Lung (tissue), 11 donors: ENCODE measurements at regions not wholly inside any gene's neighbourhood (a gene's known extent, or its start where the extent isn't known, plus 50 kb on each side); places are given as distances from the start of the nearest gene placed in this dataset.
A peak's percentile ranks its signal among the peaks of the same experiment; 100 is the strongest.
"Not testable (repeated sequence)": the region's sequence is repeated elsewhere in the genome, so short reads cannot be mapped to it uniquely, and the experiment has no call there.

Source experiments
- ATAC-seq: fragments of 200-7000 bp; cut with Tn5 transposase; one replicate; pipeline ENCODE4 v1.9.1; 2020; ENCODE audit warnings: moderate number of reproducible peaks; ENCODE audit not compliant: insufficient read depth, low FRiP score
- DNase-seq, 3 donors: peaks; one replicate each; pipeline ENCODE4 v3.0.0-alpha.2; 2013 to 2017
- H3K27ac ChIP-seq, 2 donors: one replicate each; pipeline ENCODE4 v1.5.1; 2013; ENCODE audit warnings: mild to moderate bottlenecking in 2 of 2, moderate library complexity in 2 of 2, control low read depth in 1 of 2, inconsistent platforms in 1 of 2, low read depth in 1 of 2, low read length in 1 of 2
- H3K27me3 ChIP-seq, 3 donors: one replicate each; pipeline ENCODE4 v1.5.1; 2013; ENCODE audit warnings: low read length in 2 of 3; ENCODE audit not compliant: control insufficient read depth in 3 of 3, insufficient read depth in 3 of 3
- H3K36me3 ChIP-seq, 4 donors: one replicate each; pipeline ENCODE4 v1.5.1; 2013; ENCODE audit warnings: low read length in 4 of 4, mild to moderate bottlenecking in 1 of 4, moderate library complexity in 1 of 4; ENCODE audit not compliant: control insufficient read depth in 4 of 4, insufficient read depth in 4 of 4
- H3K4me1 ChIP-seq, 5 donors: one replicate each; pipeline ENCODE4 v1.5.1; 2013; ENCODE audit warnings: low read length in 5 of 5, mild to moderate bottlenecking in 2 of 5, moderate library complexity in 1 of 5; ENCODE audit not compliant: control insufficient read depth in 5 of 5, insufficient read depth in 5 of 5
- H3K4me3 ChIP-seq: one replicate; pipeline ENCODE4 v1.5.1; 2013; ENCODE audit warnings: mild to moderate bottlenecking, control low read depth, moderate library complexity
- H3K9ac ChIP-seq, 2 donors: one replicate each; pipeline ENCODE4 v1.5.1; 2013; ENCODE audit warnings: low read length in 2 of 2, control low read depth in 1 of 2; ENCODE audit not compliant: insufficient read depth in 1 of 2
- H3K9me3 ChIP-seq, 4 donors: one replicate each; pipeline ENCODE4 v1.5.1; 2013; ENCODE audit warnings: low read length in 3 of 4, mild to moderate bottlenecking in 1 of 4, moderate library complexity in 1 of 4; ENCODE audit not compliant: control insufficient read depth in 4 of 4, insufficient read depth in 3 of 4
- CTCF ChIP-seq: IDR thresholded peaks from 2 replicates; pipeline ENCODE4 v1.5.1; 2012; ENCODE audit warnings: mild to moderate bottlenecking; ENCODE audit errors: control extremely low read depth, extremely low read depth
- WGBS, 2 donors: extraction: QIAGEN DNeasy Blood & Tissue Kit; methylation state at CpG; one replicate each; pipeline ENCODE4 v1.1.7; 2013; 5-methylcytosine and 5-hydroxymethylcytosine counted together
- donor health status: control.
- donor health status: control.
- donor health status: Bipolar disorder and iron deficiency.
- donor health status: healthy.
- donor health status: DM: yes; HTN: yes; CAD: no.

GRCh38 chr9:20238921-20239320 lies 383.4 kb downstream of the MLLT3 start:
- H3K36me3 ChIP-seq = no peaks in the 10 kb centered on the region
- no peak overlapping the region for H3K9ac ChIP-seq
- no peaks in the 10 kb centered on the region for H3K27me3 ChIP-seq
- peaks cover 0 to 3% (median 0%) of the 10 kb centered on the region in 5 donors for H3K4me1 ChIP-seq
- peaks cover 0 to 2% (median 0%) of the 10 kb centered on the region in 4 donors for H3K9me3 ChIP-seq
- TF ChIP-seq CTCF = no peak
- no peak overlapping the region for H3K4me3 ChIP-seq
- DNase-seq (no peak), ATAC-seq (no peak)
- H3K27ac ChIP-seq = no peak overlapping the region
- 76 to 91% methylated on average over 1 of the region's 1 CpG for WGBS, 2 donors

- Histone ChIP-seq H3K9ac (no peak overlapping the region), H3K36me3 (no peaks in the 10 kb centered on the region), H3K4me1 (peaks cover 0 to 3% (median 0%) of the 10 kb centered on the region in 5 donors), H3K27me3 (no peaks in the 10 kb centered on the region), H3K27ac (no peak overlapping the region), H3K9me3 (peaks cover 0 to 2% (median 0%) of the 10 kb centered on the region in 4 donors), H3K4me3 (no peak overlapping the region)
- no peak for DNase-seq
- WGBS, 2 donors = 93 to 96% methylated on average over 1 of the region's 1 CpG
- no peak for TF ChIP-seq CTCF
- ATAC-seq = no peak
These were observed 384.6 kb downstream of the MLLT3 start for GRCh38 chr9:20237686-20238085.

- ATAC-seq (no peak), DNase-seq (peak; percentile 27 to 59 (median 35))
- no peak for TF ChIP-seq CTCF
- H3K4me3 ChIP-seq = no peak overlapping the region
- peaks cover 0 to 2% (median 0%) of the 10 kb centered on the region in 4 donors for H3K9me3 ChIP-seq
- no peak overlapping the region for H3K27ac ChIP-seq
- H3K36me3 ChIP-seq = no peaks in the 10 kb centered on the region
- H3K4me1 ChIP-seq = peaks cover 0 to 3% (median 0%) of the 10 kb centered on the region in 5 donors
- 61 to 87% methylated on average over 4 of the region's 4 CpGs for WGBS, 2 donors
- H3K9ac ChIP-seq = no peak overlapping the region
- no peaks in the 10 kb centered on the region for H3K27me3 ChIP-seq
These were observed 385.6 kb downstream of the MLLT3 start for GRCh38 chr9:20236676-20237075.

GRCh38 chr9:20235206-20235605 lies 387.1 kb downstream of the MLLT3 start:
- not testable (repeated sequence) for H3K4me3 ChIP-seq, H3K9me3 ChIP-seq, H3K9ac ChIP-seq, H3K36me3 ChIP-seq, H3K27ac ChIP-seq, DNase-seq, H3K4me1 ChIP-seq, ATAC-seq, H3K27me3 ChIP-seq
- WGBS, 2 donors = 96 to 99% methylated on average over 11 of the region's 11 CpGs
